ENCODE measurements at regions not wholly inside any gene's neighbourhood (a gene's known extent, or its start where the extent isn't known, plus 50 kb on each side); places are given as distances from the start of the nearest gene placed in this dataset.

DNA sequence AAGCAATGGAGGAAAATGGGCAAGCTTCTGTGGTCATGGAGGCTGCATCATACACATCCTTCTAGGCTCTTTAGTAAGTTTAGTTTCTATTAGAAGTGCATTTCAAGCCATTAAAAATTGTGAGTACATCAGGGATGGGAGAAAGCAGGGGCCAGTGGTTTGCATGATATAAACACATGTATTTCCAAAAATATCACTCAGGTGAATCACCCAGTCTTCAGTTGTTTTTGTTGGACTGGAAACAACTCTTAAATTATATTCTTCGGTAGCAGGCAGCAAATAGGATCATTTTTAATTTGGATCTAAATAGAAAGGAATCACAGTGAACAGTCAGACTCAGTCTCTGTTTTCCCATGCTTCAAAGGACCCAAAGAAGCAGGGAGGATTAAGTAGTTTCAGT, 657.9 kb downstream of the TLR4 start (continued):
- TF ChIP-seq, protein P1, sequence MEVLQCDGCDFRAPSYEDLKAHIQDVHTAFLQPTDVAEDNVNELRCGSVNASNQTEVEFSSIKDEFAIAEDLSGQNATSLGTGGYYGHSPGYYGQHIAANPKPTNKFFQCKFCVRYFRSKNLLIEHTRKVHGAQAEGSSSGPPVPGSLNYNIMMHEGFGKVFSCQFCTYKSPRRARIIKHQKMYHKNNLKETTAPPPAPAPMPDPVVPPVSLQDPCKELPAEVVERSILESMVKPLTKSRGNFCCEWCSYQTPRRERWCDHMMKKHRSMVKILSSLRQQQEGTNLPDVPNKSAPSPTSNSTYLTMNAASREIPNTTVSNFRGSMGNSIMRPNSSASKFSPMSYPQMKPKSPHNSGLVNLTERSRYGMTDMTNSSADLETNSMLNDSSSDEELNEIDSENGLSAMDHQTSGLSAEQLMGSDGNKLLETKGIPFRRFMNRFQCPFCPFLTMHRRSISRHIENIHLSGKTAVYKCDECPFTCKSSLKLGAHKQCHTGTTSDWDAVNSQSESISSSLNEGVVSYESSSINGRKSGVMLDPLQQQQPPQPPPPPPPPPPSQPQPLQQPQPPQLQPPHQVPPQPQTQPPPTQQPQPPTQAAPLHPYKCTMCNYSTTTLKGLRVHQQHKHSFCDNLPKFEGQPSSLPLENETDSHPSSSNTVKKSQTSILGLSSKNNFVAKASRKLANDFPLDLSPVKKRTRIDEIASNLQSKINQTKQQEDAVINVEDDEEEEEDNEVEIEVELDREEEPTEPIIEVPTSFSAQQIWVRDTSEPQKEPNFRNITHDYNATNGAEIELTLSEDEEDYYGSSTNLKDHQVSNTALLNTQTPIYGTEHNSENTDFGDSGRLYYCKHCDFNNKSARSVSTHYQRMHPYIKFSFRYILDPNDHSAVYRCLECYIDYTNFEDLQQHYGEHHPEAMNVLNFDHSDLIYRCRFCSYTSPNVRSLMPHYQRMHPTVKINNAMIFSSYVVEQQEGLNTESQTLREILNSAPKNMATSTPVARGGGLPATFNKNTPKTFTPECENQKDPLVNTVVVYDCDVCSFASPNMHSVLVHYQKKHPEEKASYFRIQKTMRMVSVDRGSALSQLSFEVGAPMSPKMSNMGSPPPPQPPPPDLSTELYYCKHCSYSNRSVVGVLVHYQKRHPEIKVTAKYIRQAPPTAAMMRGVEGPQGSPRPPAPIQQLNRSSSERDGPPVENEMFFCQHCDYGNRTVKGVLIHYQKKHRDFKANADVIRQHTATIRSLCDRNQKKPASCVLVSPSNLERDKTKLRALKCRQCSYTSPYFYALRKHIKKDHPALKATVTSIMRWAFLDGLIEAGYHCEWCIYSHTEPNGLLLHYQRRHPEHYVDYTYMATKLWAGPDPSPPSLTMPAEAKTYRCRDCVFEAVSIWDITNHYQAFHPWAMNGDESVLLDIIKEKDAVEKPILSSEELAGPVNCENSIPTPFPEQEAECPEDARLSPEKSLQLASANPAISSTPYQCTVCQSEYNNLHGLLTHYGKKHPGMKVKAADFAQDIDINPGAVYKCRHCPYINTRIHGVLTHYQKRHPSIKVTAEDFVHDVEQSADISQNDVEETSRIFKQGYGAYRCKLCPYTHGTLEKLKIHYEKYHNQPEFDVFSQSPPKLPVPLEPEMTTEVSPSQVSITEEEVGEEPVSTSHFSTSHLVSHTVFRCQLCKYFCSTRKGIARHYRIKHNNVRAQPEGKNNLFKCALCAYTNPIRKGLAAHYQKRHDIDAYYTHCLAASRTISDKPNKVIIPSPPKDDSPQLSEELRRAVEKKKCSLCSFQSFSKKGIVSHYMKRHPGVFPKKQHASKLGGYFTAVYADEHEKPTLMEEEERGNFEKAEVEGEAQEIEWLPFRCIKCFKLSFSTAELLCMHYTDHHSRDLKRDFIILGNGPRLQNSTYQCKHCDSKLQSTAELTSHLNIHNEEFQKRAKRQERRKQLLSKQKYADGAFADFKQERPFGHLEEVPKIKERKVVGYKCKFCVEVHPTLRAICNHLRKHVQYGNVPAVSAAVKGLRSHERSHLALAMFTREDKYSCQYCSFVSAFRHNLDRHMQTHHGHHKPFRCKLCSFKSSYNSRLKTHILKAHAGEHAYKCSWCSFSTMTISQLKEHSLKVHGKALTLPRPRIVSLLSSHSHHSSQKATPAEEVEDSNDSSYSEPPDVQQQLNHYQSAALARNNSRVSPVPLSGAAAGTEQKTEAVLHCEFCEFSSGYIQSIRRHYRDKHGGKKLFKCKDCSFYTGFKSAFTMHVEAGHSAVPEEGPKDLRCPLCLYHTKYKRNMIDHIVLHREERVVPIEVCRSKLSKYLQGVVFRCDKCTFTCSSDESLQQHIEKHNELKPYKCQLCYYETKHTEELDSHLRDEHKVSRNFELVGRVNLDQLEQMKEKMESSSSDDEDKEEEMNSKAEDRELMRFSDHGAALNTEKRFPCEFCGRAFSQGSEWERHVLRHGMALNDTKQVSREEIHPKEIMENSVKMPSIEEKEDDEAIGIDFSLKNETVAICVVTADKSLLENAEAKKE (CRISPR knock-in tag; IDR thresholded peaks at IDR 0.05): no peak
- TF ChIP-seq ZNF114 (CRISPR knock-in tag; IDR thresholded peaks at IDR 0.05): no peak
- TF ChIP-seq, protein P2, sequence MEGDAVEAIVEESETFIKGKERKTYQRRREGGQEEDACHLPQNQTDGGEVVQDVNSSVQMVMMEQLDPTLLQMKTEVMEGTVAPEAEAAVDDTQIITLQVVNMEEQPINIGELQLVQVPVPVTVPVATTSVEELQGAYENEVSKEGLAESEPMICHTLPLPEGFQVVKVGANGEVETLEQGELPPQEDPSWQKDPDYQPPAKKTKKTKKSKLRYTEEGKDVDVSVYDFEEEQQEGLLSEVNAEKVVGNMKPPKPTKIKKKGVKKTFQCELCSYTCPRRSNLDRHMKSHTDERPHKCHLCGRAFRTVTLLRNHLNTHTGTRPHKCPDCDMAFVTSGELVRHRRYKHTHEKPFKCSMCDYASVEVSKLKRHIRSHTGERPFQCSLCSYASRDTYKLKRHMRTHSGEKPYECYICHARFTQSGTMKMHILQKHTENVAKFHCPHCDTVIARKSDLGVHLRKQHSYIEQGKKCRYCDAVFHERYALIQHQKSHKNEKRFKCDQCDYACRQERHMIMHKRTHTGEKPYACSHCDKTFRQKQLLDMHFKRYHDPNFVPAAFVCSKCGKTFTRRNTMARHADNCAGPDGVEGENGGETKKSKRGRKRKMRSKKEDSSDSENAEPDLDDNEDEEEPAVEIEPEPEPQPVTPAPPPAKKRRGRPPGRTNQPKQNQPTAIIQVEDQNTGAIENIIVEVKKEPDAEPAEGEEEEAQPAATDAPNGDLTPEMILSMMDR (conservative IDR thresholded peaks at IDR 0.05; ENCODE audit: low read depth in 2 of 2): no peak
- TF ChIP-seq NANOG (IDR thresholded peaks at IDR 0.05; ENCODE audit: borderline replicate concordance): no peak

DNA sequence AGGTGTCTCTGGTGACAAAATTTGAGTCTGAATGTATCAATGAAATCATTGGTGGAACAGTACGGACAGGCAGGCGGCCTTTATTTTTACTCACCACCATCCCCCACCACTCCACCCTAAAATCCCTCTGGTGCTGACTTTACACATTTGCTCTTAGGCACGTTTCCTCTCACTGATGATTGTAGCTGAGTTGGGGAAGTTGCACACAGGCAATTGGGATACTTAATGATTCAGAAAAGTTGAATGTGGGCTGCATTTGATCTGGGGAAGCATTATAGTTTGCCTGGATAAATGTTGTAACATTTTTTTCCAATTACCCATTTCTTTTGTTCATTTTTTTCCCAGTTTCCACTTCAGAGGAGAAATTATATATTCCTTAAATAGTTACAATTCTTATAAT, 658.4 kb downstream of the TLR4 start:
- Histone ChIP-seq H3F3A (replicated peaks; ENCODE audit: low read depth) (no peaks in the 10 kb centered on the region), H3K36me3 (ENCODE audit: insufficient read depth) (no peaks in the 10 kb centered on the region), H3K27ac (ENCODE audit: low read depth) (no peak overlapping the region), H3K9me2 (ENCODE audit: insufficient read depth) (0 out of 2 replicates have a peak, but pooled peaks cover 7% of the 10 kb centered on the region), H3K4me3 (no peak overlapping the region), H3K4me1 (ENCODE audit: insufficient read depth) (no peaks in the 10 kb centered on the region), H4K20me1 (replicated peaks; ENCODE audit: insufficient read depth) (no peaks in the 10 kb centered on the region), H3K4me2 (no peak overlapping the region), H2AFZ (no peak overlapping the region), H3K27me3 (ENCODE audit: insufficient read depth) (no peaks in the 10 kb centered on the region), H3K79me2 (replicated peaks; ENCODE audit: insufficient read depth) (no peaks in the 10 kb centered on the region)
- no peak for ATAC-seq
- no peak overlapping the region for H3K27ac Mint-ChIP-seq
- H3K36me3 Mint-ChIP-seq (ENCODE audit: low read depth): peaks cover 13% of the 10 kb centered on the region; the same call in 2 of the 3 replicates
- no peak for DNase-seq (ENCODE audit: low spot score)
- H3K27me3 Mint-ChIP-seq (ENCODE audit: insufficient read depth, low read depth, poor library complexity): no peaks in the 10 kb centered on the region
- H3K9me3 Mint-ChIP-seq: peaks cover 63% of the 10 kb centered on the region
- H3K4me3 Mint-ChIP-seq: no peak overlapping the region
- H3K4me1 Mint-ChIP-seq: no peaks in the 10 kb centered on the region; the same call in 2 of the 3 replicates
- TF ChIP-seq JUNB (IDR thresholded peaks at IDR 0.05; ENCODE audit: unreplicated experiment) (no peak), NANOG (IDR thresholded peaks at IDR 0.05; ENCODE audit: borderline replicate concordance) (no peak), ZNF331 (CRISPR knock-in tag; IDR thresholded peaks at IDR 0.05; ENCODE audit: low read depth) (no peak)
- TF ChIP-seq, protein P1 (CRISPR knock-in tag; IDR thresholded peaks at IDR 0.05): no peak

Measured in GM23338 (cell line).